Keratinocyte (primary cell): ENCODE measurements at regions not wholly inside any gene's neighbourhood (a gene's known extent, or its start where the extent isn't known, plus 50 kb on each side); places are given as distances from the start of the nearest gene placed in this dataset.

Experiments used
- EZH2 ChIP-seq: IDR thresholded peaks from one replicate; pipeline ENCODE4 v1.6.1; 2012; ENCODE audit warnings: inconsistent platforms, mild to moderate bottlenecking, low read length, moderate library complexity
- TF ChIP-seq, protein P1 (sequence below), 3 experiments: IDR thresholded peaks in 1 of 3; conservative IDR thresholded peaks in 1 of 3; optimal IDR thresholded peaks in 1 of 3; 2 replicates in 2 of 3; 3 replicates in 1 of 3; pipeline versions ENCODE3 to v1.5.1; 2011; ENCODE audit warnings: low read length in 3 of 3, mild to moderate bottlenecking in 3 of 3, moderate library complexity in 2 of 3, control low read depth in 1 of 3, inconsistent platforms in 1 of 3; ENCODE audit not compliant: insufficient read depth in 2 of 3; ENCODE audit errors: extremely low read depth in 1 of 3

GRCh38 chr7:25868509-25868908 lies 283.5 kb upstream of the NFE2L3 start:
- TF ChIP-seq, protein P1, sequence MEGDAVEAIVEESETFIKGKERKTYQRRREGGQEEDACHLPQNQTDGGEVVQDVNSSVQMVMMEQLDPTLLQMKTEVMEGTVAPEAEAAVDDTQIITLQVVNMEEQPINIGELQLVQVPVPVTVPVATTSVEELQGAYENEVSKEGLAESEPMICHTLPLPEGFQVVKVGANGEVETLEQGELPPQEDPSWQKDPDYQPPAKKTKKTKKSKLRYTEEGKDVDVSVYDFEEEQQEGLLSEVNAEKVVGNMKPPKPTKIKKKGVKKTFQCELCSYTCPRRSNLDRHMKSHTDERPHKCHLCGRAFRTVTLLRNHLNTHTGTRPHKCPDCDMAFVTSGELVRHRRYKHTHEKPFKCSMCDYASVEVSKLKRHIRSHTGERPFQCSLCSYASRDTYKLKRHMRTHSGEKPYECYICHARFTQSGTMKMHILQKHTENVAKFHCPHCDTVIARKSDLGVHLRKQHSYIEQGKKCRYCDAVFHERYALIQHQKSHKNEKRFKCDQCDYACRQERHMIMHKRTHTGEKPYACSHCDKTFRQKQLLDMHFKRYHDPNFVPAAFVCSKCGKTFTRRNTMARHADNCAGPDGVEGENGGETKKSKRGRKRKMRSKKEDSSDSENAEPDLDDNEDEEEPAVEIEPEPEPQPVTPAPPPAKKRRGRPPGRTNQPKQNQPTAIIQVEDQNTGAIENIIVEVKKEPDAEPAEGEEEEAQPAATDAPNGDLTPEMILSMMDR (optimal IDR thresholded peaks at IDR 0.05 in 1 of 3, IDR thresholded peaks at IDR 0.05 in 1 of 3, conservative IDR thresholded peaks at IDR 0.05 in 1 of 3; ENCODE audit: extremely low read depth in 1 of 3, insufficient read depth in 2 of 3, low read length in 3 of 3) = no peak
- TF ChIP-seq EZH2 = no peak
